Ovary (tissue), 3 donors: ENCODE measurements at regions not wholly inside any gene's neighbourhood (a gene's known extent, or its start where the extent isn't known, plus 50 kb on each side); places are given as distances from the start of the nearest gene placed in this dataset.

Experiments used
- EP300 ChIP-seq: sonication (generic); formaldehyde crosslinking; IDR thresholded peaks from one replicate; pipeline ENCODE4 v1.6.1; 2017; ENCODE audit warnings: antibody characterized with exemption
- POLR2A ChIP-seq: fragments of 450-650 bp; IDR thresholded peaks from one replicate; pipeline ENCODE4 v1.6.1; 2017; ENCODE audit warnings: antibody characterized with exemption, mild to moderate bottlenecking, moderate library complexity
- TF ChIP-seq, protein P1 (sequence below), 3 donors: fragments of 450-650 bp in 2 of 3; fragments of 200-600 bp in 1 of 3; IDR thresholded peaks; one replicate each; pipeline versions ENCODE4 v1.5.1 to v1.8.0; 2016 to 2022; ENCODE audit warnings: antibody characterized with exemption in 3 of 3, mild to moderate bottlenecking in 1 of 3
- donor health status: DM: no; HTN: no; CAD: no.

DNA sequence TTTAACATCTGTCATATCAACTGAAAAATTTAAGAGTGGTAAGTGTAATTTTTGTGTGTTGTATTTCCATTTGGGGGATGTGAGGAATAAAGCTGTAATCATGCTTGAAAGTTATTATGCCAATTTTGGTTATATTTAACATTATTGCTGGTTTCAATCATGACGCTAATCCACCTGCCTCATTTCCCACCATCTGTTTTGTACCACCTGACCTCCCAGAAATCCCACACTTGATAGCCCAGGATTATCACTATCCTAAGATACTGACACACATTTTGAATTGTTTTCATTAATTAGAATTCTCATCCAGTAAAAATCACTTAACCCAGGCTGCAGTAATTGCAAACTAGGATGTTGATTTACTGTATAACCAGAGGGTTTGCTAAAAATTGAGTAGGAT is 1119.8 kb downstream of the AACS start:
- TF ChIP-seq, protein P1, sequence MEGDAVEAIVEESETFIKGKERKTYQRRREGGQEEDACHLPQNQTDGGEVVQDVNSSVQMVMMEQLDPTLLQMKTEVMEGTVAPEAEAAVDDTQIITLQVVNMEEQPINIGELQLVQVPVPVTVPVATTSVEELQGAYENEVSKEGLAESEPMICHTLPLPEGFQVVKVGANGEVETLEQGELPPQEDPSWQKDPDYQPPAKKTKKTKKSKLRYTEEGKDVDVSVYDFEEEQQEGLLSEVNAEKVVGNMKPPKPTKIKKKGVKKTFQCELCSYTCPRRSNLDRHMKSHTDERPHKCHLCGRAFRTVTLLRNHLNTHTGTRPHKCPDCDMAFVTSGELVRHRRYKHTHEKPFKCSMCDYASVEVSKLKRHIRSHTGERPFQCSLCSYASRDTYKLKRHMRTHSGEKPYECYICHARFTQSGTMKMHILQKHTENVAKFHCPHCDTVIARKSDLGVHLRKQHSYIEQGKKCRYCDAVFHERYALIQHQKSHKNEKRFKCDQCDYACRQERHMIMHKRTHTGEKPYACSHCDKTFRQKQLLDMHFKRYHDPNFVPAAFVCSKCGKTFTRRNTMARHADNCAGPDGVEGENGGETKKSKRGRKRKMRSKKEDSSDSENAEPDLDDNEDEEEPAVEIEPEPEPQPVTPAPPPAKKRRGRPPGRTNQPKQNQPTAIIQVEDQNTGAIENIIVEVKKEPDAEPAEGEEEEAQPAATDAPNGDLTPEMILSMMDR (IDR thresholded peaks at IDR 0.05), result no peak
- TF ChIP-seq POLR2A (no peak), EP300 (no peak)
